Panc1 (cell line): ENCODE measurements at regions not wholly inside any gene's neighbourhood (a gene's known extent, or its start where the extent isn't known, plus 50 kb on each side); places are given as distances from the start of the nearest gene placed in this dataset.

Experiments used
- ATAC-seq: fragments of 200-7000 bp; cut with Tn5 transposase; 2 replicates; pipeline ENCODE4 v1.9.1; 2020; ENCODE audit warnings: mild to moderate bottlenecking, moderate library complexity
- BruUV-seq: library from RNA; stranded (reverse); fragments of 400-500 nt; replicated peaks from 2 replicates; lab custom pipeline; 2021; lab: Mats Ljungman, UMichigan
- CTCF ChIA-PET: fragments of 300-600 bp; sonication (Branson Sonifier 250); formaldehyde crosslinking; loops from one replicate; lab custom pipeline; 2022; ENCODE audit warnings: antibody characterized with exemption; lab: Charles Lee
- POLR2A ChIA-PET: fragments of 300-600 bp; sonication (Branson Sonifier 250); formaldehyde crosslinking; loops from one replicate; lab custom pipeline; 2022; ENCODE audit warnings: antibody characterized with exemption; lab: Charles Lee
- DNase-seq: peaks from one replicate; pipeline ENCODE4 v3.0.0-alpha.2; 2010; ENCODE audit warnings: low read depth, low spot score
- H3K27ac ChIP-seq: 2 replicates; pipeline ENCODE4 v1.5.1; 2011; ENCODE audit warnings: mild to moderate bottlenecking, low read length, inconsistent platforms
- H3K27me3 ChIP-seq: fragments of 200-500 bp; sonication (Bioruptor generic); 2 replicates; pipeline ENCODE4 v1.6.0; 2014; ENCODE audit warnings: low read length, inconsistent platforms; ENCODE audit not compliant: control insufficient read depth, insufficient read depth
- H3K36me3 ChIP-seq: fragments of 200-500 bp; sonication (Bioruptor generic); 2 replicates; pipeline ENCODE4 v1.5.1; 2014; ENCODE audit warnings: inconsistent platforms, mild to moderate bottlenecking, low read length, moderate library complexity; ENCODE audit not compliant: control insufficient read depth, insufficient read depth
- H3K4me1 ChIP-seq: 2 replicates; pipeline ENCODE4 v1.5.1; 2011; ENCODE audit warnings: inconsistent platforms, mild to moderate bottlenecking, low read length, moderate library complexity; ENCODE audit not compliant: control insufficient read depth, insufficient read depth
- H3K4me3 ChIP-seq, 2 experiments: 2 replicates each; pipeline ENCODE4 v1.5.1; 2011 to 2012; ENCODE audit warnings: low read depth in 2 of 2, low read length in 2 of 2, mild to moderate bottlenecking in 2 of 2, inconsistent platforms in 1 of 2, moderate library complexity in 1 of 2
- H3K9me3 ChIP-seq: fragments of 200-500 bp; sonication (Bioruptor generic); 2 replicates; pipeline ENCODE4 v1.5.1; 2014; ENCODE audit warnings: low read depth, mild to moderate bottlenecking, inconsistent platforms, low read length, moderate library complexity; ENCODE audit not compliant: control insufficient read depth, insufficient read depth
- CTCF ChIP-seq: fragments of 450-650 bp; IDR thresholded peaks from 2 replicates; pipeline ENCODE4 v1.5.1; 2017; ENCODE audit warnings: mild to moderate bottlenecking
- POLR2AphosphoS5 ChIP-seq: IDR thresholded peaks from 2 replicates; pipeline ENCODE4 v1.6.1; 2012; ENCODE audit warnings: mild to moderate bottlenecking, low read depth, low read length, moderate library complexity
- REST ChIP-seq, 2 experiments: IDR thresholded peaks; 2 replicates each; pipeline ENCODE4 v1.6.1; 2011 to 2012; ENCODE audit warnings: low read depth in 2 of 2, control low read depth in 1 of 2, low read length in 1 of 2, mild to moderate bottlenecking in 1 of 2, moderate library complexity in 1 of 2; ENCODE audit not compliant: insufficient read depth in 1 of 2
- SIN3A ChIP-seq: IDR thresholded peaks from 2 replicates; pipeline ENCODE4 v1.6.1; 2012; ENCODE audit warnings: low read depth, mild to moderate bottlenecking, low read length, moderate library complexity, borderline replicate concordance; ENCODE audit not compliant: insufficient read depth
- TCF7L2 ChIP-seq: IDR thresholded peaks from 2 replicates; pipeline ENCODE4 v1.6.1; 2011; ENCODE audit warnings: mild to moderate bottlenecking, low read depth, low read length, inconsistent platforms
- in situ Hi-C: cut with HindIII; loops from 2 replicates; pipeline ENCODE4 v1.10.0; 2016; ENCODE audit warnings: low sequenced_read_pairs, low pct_unique_long_range_greater_than_20kb
- intact Hi-C: fragments of 100-400 bp; cut with micrococcal nuclease; formaldehyde crosslinking; loops from one replicate; pipeline ENCODE4 v1.10.0; 2022; ENCODE audit not compliant: unreplicated experiment

- intact Hi-C loops: loop anchor here (5.0 kb wide), 1 partner anchor 142 kb away; no protein-coding TSS in a partner anchor
- CTCF ChIA-PET: interaction anchor here (0.6 to 0.9 kb wide), 3 partner anchors 12 to 15 kb away, joined by 3 to 4 read pairs (median 3); no protein-coding TSS in a partner anchor
- no TSS peak for BruUV-seq
- H3K9me3 ChIP-seq: no peaks in the 10 kb centered on the region
- in situ Hi-C loops: no loop called here
- no peaks in the 10 kb centered on the region; the same call in 1 of the 2 replicates for H3K27me3 ChIP-seq
- peak overlapping the region; percentile 80 for H3K27ac ChIP-seq
- ATAC-seq: peak; percentile 92
- POLR2A ChIA-PET: no interaction called here
- TF ChIP-seq TCF7L2 (peak; percentile 68), CTCF (no peak), POLR2AphosphoS5 (peak; percentile 80), REST (IDR thresholded peaks at IDR 0.05; ENCODE audit: insufficient read depth in 1 of 2, low read depth in 2 of 2, low read length in 1 of 2) (no peak), SIN3A (no peak)
- DNase-seq: no peak
- no peaks in the 10 kb centered on the region for H3K36me3 ChIP-seq
- peaks cover 16% of the 10 kb centered on the region for H3K4me1 ChIP-seq
- H3K4me3 ChIP-seq: peak overlapping the region in 1 of 2 experiments; percentile 19; a peak in 2 of 4 replicates
These were observed 223.7 kb downstream of the SNX10 start for GRCh38 chr7:26515314-26515842.

- DNase-seq: no peak
- H3K36me3 ChIP-seq: no peaks in the 10 kb centered on the region
- intact Hi-C loops: no loop called here
These were observed 228.8 kb downstream of the SNX10 start for GRCh38 chr7:26520483-26520882.

GRCh38 chr7:26522633-26523032, 231.0 kb downstream of the SNX10 start:
- POLR2A ChIA-PET: no interaction called here
- TF ChIP-seq REST (IDR thresholded peaks at IDR 0.05; ENCODE audit: insufficient read depth in 1 of 2, low read depth in 2 of 2, low read length in 1 of 2) (no peak), TCF7L2 (no peak), POLR2AphosphoS5 (no peak), SIN3A (no peak), CTCF (no peak)
- CTCF ChIA-PET: no interaction called here
- Histone ChIP-seq H3K27ac (no peak overlapping the region), H3K9me3 (no peaks in the 10 kb centered on the region), H3K27me3 (no peaks in the 10 kb centered on the region; the same call in 1 of the 2 replicates), H3K4me1 (peaks cover 3% of the 10 kb centered on the region; the same call in 1 of the 2 replicates), H3K4me3 (no peak overlapping the region), H3K36me3 (no peaks in the 10 kb centered on the region)
- ATAC-seq (no peak), DNase-seq (no peak)
- no TSS peak for BruUV-seq
- in situ Hi-C loops: no loop called here
- intact Hi-C loops: no loop called here

More at GRCh38 chr7:26520483-26520882, 228.8 kb downstream of the SNX10 start:
- H3K4me3 ChIP-seq: no peak overlapping the region
- no peak for ATAC-seq
- no peak for TF ChIP-seq POLR2AphosphoS5
- H3K27ac ChIP-seq: no peak overlapping the region
- no TSS peak for BruUV-seq
- in situ Hi-C loops: no loop called here
- 0 out of 2 replicates have a peak, but pooled peaks cover 6% of the 10 kb centered on the region for H3K4me1 ChIP-seq
- CTCF ChIA-PET: no interaction called here
- POLR2A ChIA-PET: no interaction called here
- H3K27me3 ChIP-seq: no peaks in the 10 kb centered on the region; the same call in 1 of the 2 replicates
- H3K9me3 ChIP-seq: no peaks in the 10 kb centered on the region
